ENCODE measurements at regions not wholly inside any gene's neighbourhood (a gene's known extent, or its start where the extent isn't known, plus 50 kb on each side); places are given as distances from the start of the nearest gene placed in this dataset.

GRCh38 chr13:73419186-73419585, 360.4 kb downstream of the KLF5 start:
- no peak for TF ChIP-seq EZH2 (IDR thresholded peaks at IDR 0.05; ENCODE audit: borderline replicate concordance, low read length)
- no peak for TF ChIP-seq CTCF (IDR thresholded peaks at IDR 0.05; ENCODE audit: low read length)
